ENCODE measurements at regions not wholly inside any gene's neighbourhood (a gene's known extent, or its start where the extent isn't known, plus 50 kb on each side); places are given as distances from the start of the nearest gene placed in this dataset.

GRCh38 chr11:92411431-92411830, 186.8 kb downstream of the FAT3 start:
- DNase-seq (ENCODE audit: low read depth), result no peak
- no peak for TF ChIP-seq CTCF (IDR thresholded peaks at IDR 0.05; ENCODE audit: low read depth, low read length, missing control alignments)
- H3K4me3 ChIP-seq (ENCODE audit: low read depth, low read length), result no peak overlapping the region

- no peak for TF ChIP-seq CTCF (IDR thresholded peaks at IDR 0.05; ENCODE audit: low read depth, low read length, missing control alignments)
- H3K4me3 ChIP-seq (ENCODE audit: low read depth, low read length), result no peak overlapping the region
- DNase-seq (ENCODE audit: low read depth), result peak; percentile 24
Measured at GRCh38 chr11:92413757-92414513, 189.3 kb downstream of the FAT3 start.

DNA sequence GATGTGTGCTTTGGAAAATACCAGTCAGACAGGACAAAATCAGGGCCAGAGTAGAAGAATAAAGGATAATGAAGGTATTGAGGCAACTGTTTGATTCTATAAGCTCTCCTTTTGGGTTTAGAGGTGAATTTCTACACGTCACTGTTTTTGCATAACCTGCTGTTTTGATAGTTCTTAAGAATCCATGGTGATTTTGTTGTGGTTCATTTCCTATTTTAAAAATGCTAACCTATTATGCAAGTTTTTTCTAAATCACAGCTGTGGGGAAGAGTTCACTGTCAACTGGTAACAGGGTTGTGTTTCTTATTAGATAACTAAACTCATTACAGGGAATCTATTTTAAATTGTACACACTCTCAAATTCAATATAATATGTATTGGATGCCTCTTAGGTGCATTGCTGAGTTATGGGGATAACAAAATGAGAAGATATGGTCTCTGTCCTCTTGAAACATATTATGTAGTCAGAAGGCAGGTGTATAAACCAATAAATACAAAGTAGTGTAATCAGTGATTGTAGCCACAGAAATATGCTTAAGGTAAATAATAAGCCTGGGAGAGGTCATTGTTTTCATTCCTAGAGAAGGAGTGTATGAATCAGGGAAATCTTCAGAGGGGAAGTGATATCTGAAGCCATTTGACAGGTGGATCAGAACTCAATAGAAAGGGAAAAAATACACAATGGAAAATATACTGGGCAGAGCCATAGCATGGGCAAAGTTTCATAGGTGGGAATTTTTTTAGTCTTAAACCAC, 192.5 kb downstream of the FAT3 start:
- TF ChIP-seq CTCF (IDR thresholded peaks at IDR 0.05; ENCODE audit: low read depth, low read length, missing control alignments), result no peak
- DNase-seq (ENCODE audit: low read depth), result no peak
- no peak overlapping the region for H3K4me3 ChIP-seq (ENCODE audit: low read depth, low read length)

DNA sequence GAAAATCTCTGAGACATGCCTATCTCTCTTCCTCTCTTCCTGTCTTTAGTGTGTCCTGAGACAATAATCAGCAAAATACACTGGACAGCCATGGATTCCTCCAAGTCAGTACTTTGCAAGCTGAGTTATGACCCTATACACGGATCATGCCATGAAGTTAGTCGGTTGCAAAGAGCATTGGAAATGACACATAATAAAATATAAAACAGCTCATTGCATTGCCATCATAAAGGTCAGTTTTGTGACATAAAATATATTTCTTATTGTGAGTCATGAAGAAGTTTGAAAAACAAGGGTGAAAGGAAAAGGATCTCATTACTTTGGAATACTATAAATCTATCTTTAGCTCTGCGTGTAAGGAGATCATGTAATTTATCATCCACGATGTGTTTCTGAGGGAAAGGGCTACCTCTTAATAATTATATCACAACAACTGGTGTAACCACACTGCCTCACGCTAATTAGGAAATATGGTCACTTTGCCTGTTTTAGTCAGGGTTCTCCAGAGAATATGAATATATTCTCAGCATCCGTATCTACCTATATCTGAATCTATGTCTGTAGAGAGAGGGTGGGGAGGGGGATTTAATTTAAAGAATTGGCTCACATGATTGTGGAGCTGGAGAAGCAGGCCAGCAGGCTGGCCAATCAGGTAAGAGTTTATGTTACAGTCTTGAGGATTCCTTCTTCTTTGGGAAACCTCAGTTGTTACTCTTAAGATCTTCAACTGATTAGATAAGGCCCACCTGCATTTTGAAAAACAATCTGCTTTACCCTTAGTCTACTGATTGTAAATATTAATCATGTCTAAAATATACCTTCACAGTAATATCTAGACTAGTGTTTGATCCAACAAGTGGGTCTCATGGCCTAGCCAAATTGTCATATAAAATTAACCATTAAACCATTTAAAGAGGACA, 198.8 kb downstream of the FAT3 start:
- DNase-seq (ENCODE audit: low read depth), result no peak
- TF ChIP-seq CTCF (IDR thresholded peaks at IDR 0.05; ENCODE audit: low read depth, low read length, missing control alignments), result no peak

DNA sequence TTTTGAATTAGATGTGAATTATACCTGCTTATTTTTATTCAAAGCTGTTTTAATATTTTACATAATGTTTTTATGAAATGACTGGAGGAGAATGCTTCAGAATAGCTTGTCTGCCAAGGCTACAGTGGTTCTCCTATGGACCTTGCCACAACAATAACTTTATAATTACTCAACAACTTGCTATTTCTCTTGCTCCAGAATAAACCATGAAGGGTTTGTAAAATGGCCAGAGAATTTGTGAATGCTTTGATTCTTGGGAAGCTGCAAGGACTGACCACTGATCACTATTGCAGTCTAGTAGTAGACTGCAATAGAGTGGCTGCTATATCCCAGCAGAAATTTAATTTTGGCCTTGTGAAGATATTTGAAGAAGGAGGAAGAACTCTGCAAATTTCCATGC, 199.7 kb downstream of the FAT3 start:
- TF ChIP-seq CTCF (IDR thresholded peaks at IDR 0.05; ENCODE audit: low read depth, low read length, missing control alignments), result no peak
- DNase-seq (ENCODE audit: low read depth), result no peak
- no peak overlapping the region for H3K4me3 ChIP-seq (ENCODE audit: low read depth, low read length)

More for the DNA sequence above, 198.8 kb downstream of the FAT3 start:
- no peak overlapping the region for H3K4me3 ChIP-seq (ENCODE audit: low read depth, low read length)

DNA sequence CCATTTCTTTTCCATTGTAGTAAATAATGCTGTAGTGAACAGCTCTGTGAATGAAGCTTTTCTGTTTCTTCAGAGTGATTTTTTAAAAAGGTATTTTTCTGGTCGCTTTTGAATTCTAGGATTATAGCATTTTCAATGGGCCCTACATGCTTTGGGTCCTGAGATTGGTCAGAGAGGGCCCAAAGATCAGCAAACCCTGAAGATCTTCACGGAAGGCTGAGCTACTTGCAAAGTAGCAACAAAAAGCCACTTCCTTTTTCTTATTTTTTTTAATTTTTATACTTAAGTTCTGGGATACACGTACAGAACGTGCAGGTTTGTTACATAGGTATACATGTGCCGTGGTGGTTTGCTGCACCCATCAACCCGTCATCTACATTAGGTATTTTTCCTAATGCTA, 200.5 kb downstream of the FAT3 start:
- TF ChIP-seq CTCF (IDR thresholded peaks at IDR 0.05; ENCODE audit: low read depth, low read length, missing control alignments), result no peak
- no peak overlapping the region for H3K4me3 ChIP-seq (ENCODE audit: low read depth, low read length)
- DNase-seq (ENCODE audit: low read depth), result no peak

Data from GM12864 (cell line).